Osteocyte (in vitro differentiated cells): ENCODE measurements at regions not wholly inside any gene's neighbourhood (a gene's known extent, or its start where the extent isn't known, plus 50 kb on each side); places are given as distances from the start of the nearest gene placed in this dataset.

Experiments used
- DNase-seq: peaks from one replicate; pipeline ENCODE4 v3.0.0; 2021; ENCODE audit warnings: mixed read lengths; ENCODE audit not compliant: unreplicated experiment; ENCODE audit errors: extremely low spot score
- H3K27ac Mint-ChIP-seq: one replicate; pipeline ENCODE4 v1.8.0; 2021; ENCODE audit warnings: mild to moderate bottlenecking, mixed read lengths; ENCODE audit not compliant: unreplicated experiment
- H3K27me3 Mint-ChIP-seq: one replicate; pipeline ENCODE4 v1.8.0; 2021; ENCODE audit warnings: mixed read lengths; ENCODE audit not compliant: unreplicated experiment
- H3K36me3 Mint-ChIP-seq: one replicate; pipeline ENCODE4 v1.8.0; 2021; ENCODE audit warnings: mixed read lengths; ENCODE audit not compliant: unreplicated experiment
- H3K4me1 Mint-ChIP-seq: one replicate; pipeline ENCODE4 v1.8.0; 2021; ENCODE audit warnings: mixed read lengths; ENCODE audit not compliant: unreplicated experiment
- H3K4me3 Mint-ChIP-seq: one replicate; pipeline ENCODE4 v1.8.0; 2021; ENCODE audit warnings: mild to moderate bottlenecking, moderate library complexity, mixed read lengths; ENCODE audit not compliant: unreplicated experiment
- H3K9me3 Mint-ChIP-seq: one replicate; pipeline ENCODE4 v1.8.0; 2021; ENCODE audit warnings: mixed read lengths; ENCODE audit not compliant: unreplicated experiment
- TF ChIP-seq, protein P1 (sequence below): fragments of 200-600 bp; sonication (generic); IDR thresholded peaks from 2 replicates; pipeline ENCODE4 v1.5.0; 2021; ENCODE audit warnings: antibody characterized with exemption, mild to moderate bottlenecking, moderate library complexity

DNA sequence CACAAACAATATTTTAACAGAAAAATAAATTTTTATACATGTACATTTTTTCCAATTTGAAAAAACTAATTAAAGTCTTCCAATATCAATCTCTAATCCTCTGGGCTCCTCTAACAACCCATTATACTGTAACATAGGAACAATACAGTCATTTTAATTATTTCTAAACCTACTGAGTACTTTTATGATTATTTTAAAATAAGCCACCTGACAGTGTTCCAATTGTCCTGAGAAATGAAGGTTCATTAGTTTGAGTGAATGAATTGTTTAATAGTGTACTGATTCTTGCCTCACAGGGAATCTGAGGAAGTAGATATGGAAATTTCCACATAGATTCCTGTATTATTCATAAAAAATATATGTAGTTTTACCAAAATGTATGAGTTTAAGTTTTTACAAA, 123.1 kb upstream of the EYS start:
- H3K9me3 Mint-ChIP-seq = peaks cover under 1% of the 10 kb centered on the region
- H3K36me3 Mint-ChIP-seq = no peaks in the 10 kb centered on the region
- no peak overlapping the region for H3K4me3 Mint-ChIP-seq
- no peaks in the 10 kb centered on the region for H3K27me3 Mint-ChIP-seq
- no peak overlapping the region for H3K27ac Mint-ChIP-seq
- TF ChIP-seq, protein P1, sequence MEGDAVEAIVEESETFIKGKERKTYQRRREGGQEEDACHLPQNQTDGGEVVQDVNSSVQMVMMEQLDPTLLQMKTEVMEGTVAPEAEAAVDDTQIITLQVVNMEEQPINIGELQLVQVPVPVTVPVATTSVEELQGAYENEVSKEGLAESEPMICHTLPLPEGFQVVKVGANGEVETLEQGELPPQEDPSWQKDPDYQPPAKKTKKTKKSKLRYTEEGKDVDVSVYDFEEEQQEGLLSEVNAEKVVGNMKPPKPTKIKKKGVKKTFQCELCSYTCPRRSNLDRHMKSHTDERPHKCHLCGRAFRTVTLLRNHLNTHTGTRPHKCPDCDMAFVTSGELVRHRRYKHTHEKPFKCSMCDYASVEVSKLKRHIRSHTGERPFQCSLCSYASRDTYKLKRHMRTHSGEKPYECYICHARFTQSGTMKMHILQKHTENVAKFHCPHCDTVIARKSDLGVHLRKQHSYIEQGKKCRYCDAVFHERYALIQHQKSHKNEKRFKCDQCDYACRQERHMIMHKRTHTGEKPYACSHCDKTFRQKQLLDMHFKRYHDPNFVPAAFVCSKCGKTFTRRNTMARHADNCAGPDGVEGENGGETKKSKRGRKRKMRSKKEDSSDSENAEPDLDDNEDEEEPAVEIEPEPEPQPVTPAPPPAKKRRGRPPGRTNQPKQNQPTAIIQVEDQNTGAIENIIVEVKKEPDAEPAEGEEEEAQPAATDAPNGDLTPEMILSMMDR = no peak
- DNase-seq = no peak
- no peaks in the 10 kb centered on the region for H3K4me1 Mint-ChIP-seq

DNA sequence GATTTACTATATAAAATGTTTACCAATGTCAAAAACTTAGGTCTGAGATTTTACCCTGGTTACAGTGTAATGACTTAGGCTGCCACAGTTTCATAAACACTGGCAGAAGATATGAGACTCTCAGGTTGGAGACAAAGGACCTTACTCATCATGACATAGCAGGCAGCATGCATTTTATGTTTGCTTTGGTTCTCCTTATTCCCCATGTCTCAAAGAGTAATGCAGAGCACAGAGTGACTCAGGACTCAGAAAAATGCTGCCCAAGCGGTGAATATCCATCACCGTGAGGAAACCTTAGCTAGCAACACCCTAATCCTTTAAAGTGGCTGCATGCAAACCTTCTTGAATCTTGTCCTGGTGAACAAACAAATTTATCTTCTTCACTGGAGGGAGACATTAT, 112.1 kb upstream of the EYS start:
- no peak for DNase-seq
- Mint-ChIP-seq H3K36me3 (no peaks in the 10 kb centered on the region), H3K9me3 (peaks cover 13% of the 10 kb centered on the region), H3K27me3 (no peaks in the 10 kb centered on the region), H3K4me3 (no peak overlapping the region), H3K4me1 (no peaks in the 10 kb centered on the region), H3K27ac (no peak overlapping the region)
- TF ChIP-seq, protein P1 = no peak

DNA sequence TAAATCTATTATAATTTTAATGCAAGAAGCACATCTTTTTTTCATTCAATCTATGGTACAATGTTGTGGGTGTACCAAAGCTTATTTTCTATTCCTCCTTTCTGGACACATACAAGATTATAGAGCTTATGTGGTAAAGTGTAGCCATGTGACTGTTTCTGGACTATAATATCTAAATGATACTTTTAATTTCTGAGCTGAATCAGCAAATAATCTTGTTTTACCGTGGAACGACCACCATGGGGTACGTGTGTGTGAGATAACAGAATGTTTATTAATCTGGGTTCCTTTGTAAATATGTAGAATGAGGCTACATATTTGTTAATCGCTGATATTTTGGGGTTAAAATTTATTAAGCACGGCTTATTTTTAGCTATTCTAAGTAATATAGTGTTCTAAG, 111.5 kb upstream of the EYS start:
- no peaks in the 10 kb centered on the region for H3K4me1 Mint-ChIP-seq
- H3K9me3 Mint-ChIP-seq = peaks cover 13% of the 10 kb centered on the region
- H3K27ac Mint-ChIP-seq = no peak overlapping the region
- H3K27me3 Mint-ChIP-seq = no peaks in the 10 kb centered on the region
- no peak for DNase-seq
- no peaks in the 10 kb centered on the region for H3K36me3 Mint-ChIP-seq
- TF ChIP-seq, protein P1 = no peak
- no peak overlapping the region for H3K4me3 Mint-ChIP-seq

DNA sequence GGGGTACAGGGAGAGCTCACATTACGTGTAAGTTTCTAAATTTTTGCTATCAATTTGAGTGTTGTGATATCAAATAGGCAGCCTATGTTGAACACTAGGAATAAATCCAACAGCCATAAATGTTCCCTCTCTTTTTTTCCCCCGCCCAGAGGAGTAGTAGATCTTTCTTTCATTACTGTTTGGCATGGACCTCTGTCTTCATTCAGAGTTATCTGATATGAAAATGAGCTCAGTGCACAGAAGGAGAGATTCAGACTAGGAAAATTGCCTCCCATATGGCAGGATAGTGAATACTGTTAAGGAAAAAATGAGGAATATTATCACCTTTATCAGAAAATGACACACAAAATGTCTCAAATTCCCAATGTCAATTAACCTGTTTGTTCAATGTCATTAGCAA, 110.0 kb upstream of the EYS start:
- no peak for DNase-seq
- TF ChIP-seq, protein P1 = no peak
- Mint-ChIP-seq H3K4me1 (no peaks in the 10 kb centered on the region), H3K27ac (no peak overlapping the region), H3K9me3 (peaks cover 13% of the 10 kb centered on the region), H3K36me3 (no peaks in the 10 kb centered on the region), H3K27me3 (no peaks in the 10 kb centered on the region), H3K4me3 (no peak overlapping the region)

DNA sequence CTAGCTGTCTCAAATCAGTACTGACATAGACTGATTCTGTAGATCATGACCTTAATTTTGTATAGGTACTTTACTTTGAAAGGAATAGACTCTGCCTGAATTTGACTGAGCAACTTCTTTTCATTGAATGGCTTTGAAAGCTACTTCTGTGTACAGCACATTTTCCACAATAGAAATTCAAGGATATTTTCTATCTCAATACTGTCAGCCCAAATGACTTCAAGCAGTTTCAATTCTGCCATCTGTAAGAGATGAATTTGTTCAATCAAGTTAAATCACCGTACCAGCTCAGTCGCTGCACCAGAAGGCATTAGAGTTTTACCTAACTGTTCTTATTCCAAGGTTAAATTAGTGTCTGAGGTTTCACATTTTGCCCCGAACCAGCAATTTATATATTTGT, 107.0 kb upstream of the EYS start:
- TF ChIP-seq, protein P1 = no peak
- H3K4me1 Mint-ChIP-seq = no peaks in the 10 kb centered on the region
- DNase-seq = no peak
- H3K27ac Mint-ChIP-seq = no peak overlapping the region
- no peaks in the 10 kb centered on the region for H3K9me3 Mint-ChIP-seq
- H3K4me3 Mint-ChIP-seq = no peak overlapping the region
- no peaks in the 10 kb centered on the region for H3K27me3 Mint-ChIP-seq
- no peaks in the 10 kb centered on the region for H3K36me3 Mint-ChIP-seq
